Esophagus squamous epithelium (tissue), 5 donors: ENCODE measurements at regions not wholly inside any gene's neighbourhood (a gene's known extent, or its start where the extent isn't known, plus 50 kb on each side); places are given as distances from the start of the nearest gene placed in this dataset.

Experiments
- DNase-seq: peaks from one replicate; lab custom pipeline; 2025; lab: John Stamatoyannopoulos, UW
- H3K27ac ChIP-seq, 4 donors: fragments of 200-600 bp; sonication (generic); one replicate each; pipeline ENCODE4 v1.5.1; 2016 to 2019; ENCODE audit warnings: mild to moderate bottlenecking in 1 of 4
- H3K27me3 ChIP-seq, 4 donors: fragments of 200-600 bp; sonication (generic); 1 replicate in 3 of 4; 2 replicates in 1 of 4; pipeline versions ENCODE4 v1.5.1 to v1.6.0; 2017 to 2021; ENCODE audit warnings: antibody characterized with exemption in 1 of 4
- H3K36me3 ChIP-seq, 3 donors: fragments of 200-600 bp; sonication (generic); one replicate each; pipeline ENCODE4 v1.5.1; 2016 to 2019
- H3K4me1 ChIP-seq, 3 donors: fragments of 200-600 bp; sonication (generic); one replicate each; pipeline ENCODE4 v1.5.1; 2017 to 2019
- H3K4me3 ChIP-seq, 4 donors: fragments of 200-600 bp; sonication (generic); 1 replicate in 3 of 4; 2 replicates in 1 of 4; pipeline ENCODE4 v1.5.1; 2016 to 2019; ENCODE audit warnings: mild to moderate bottlenecking in 2 of 4, moderate library complexity in 1 of 4
- H3K9me3 ChIP-seq, 3 donors: fragments of 200-600 bp; sonication (generic); one replicate each; pipeline ENCODE4 v1.5.1; 2016 to 2019
- POLR2A ChIP-seq, 4 donors: fragments of 450-650 bp; IDR thresholded peaks; one replicate each; pipeline ENCODE4 v1.6.1; 2017; ENCODE audit warnings: antibody characterized with exemption in 4 of 4, mild to moderate bottlenecking in 4 of 4, moderate library complexity in 3 of 4
- WGBS, 2 donors: methylation state at CpG; one replicate each; pipeline ENCODE4 v1.1.5; 2018; 5-methylcytosine and 5-hydroxymethylcytosine counted together
- intact Hi-C: fragments of 100-400 bp; cut with DNase I; formaldehyde crosslinking; loops from one replicate; pipeline ENCODE4 v1.15.0; 2022
- TF ChIP-seq, protein P1 (sequence below), 6 experiments: fragments of 450-650 bp in 4 of 6; fragments of 200-600 bp in 2 of 6; sonication (generic) in 2 of 6; IDR thresholded peaks; one replicate each; pipeline ENCODE4 v1.5.1; 2016 to 2019; ENCODE audit warnings: antibody characterized with exemption in 6 of 6, mild to moderate bottlenecking in 4 of 6, moderate library complexity in 4 of 6
- donor health status: DM: yes; HTN: yes; CAD: no.

DNA sequence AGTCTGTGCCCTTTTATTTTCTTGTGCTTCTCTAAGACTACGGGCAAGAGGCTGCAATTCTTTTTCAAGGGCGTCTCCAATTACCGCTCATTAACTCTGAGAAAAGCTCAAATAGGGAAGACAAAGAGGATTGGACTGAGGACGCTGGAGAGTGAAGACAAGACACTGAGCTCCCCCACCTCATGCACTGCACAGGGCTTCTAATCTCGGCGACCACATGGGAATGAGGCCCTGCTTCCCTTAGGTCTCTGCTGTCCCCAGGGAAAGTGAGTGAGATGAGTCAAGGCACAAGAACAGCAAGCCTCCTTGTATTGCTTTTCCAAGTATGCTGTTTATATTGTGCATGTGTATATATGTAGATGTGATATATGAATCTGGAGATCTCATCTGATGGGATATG lies 392.2 kb upstream of the CFAP20DC start:
- no peak overlapping the region for H3K4me3 ChIP-seq
- intact Hi-C loops: no loop called here
- 76 to 78% methylated on average over 5 to 6 of the region's 6 CpGs for WGBS, 2 donors
- no peaks in the 10 kb centered on the region for H3K9me3 ChIP-seq
- no peaks in the 10 kb centered on the region for H3K27me3 ChIP-seq
- TF ChIP-seq, protein P1, sequence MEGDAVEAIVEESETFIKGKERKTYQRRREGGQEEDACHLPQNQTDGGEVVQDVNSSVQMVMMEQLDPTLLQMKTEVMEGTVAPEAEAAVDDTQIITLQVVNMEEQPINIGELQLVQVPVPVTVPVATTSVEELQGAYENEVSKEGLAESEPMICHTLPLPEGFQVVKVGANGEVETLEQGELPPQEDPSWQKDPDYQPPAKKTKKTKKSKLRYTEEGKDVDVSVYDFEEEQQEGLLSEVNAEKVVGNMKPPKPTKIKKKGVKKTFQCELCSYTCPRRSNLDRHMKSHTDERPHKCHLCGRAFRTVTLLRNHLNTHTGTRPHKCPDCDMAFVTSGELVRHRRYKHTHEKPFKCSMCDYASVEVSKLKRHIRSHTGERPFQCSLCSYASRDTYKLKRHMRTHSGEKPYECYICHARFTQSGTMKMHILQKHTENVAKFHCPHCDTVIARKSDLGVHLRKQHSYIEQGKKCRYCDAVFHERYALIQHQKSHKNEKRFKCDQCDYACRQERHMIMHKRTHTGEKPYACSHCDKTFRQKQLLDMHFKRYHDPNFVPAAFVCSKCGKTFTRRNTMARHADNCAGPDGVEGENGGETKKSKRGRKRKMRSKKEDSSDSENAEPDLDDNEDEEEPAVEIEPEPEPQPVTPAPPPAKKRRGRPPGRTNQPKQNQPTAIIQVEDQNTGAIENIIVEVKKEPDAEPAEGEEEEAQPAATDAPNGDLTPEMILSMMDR (IDR thresholded peaks at IDR 0.05): no peak
- no peak for TF ChIP-seq POLR2A (IDR thresholded peaks at IDR 0.05)
- peaks cover 0 to 13% (median 3%) of the 10 kb centered on the region in 3 donors for H3K4me1 ChIP-seq
- DNase-seq: no peak
- no peak overlapping the region for H3K27ac ChIP-seq
- no peaks in the 10 kb centered on the region for H3K36me3 ChIP-seq

DNA sequence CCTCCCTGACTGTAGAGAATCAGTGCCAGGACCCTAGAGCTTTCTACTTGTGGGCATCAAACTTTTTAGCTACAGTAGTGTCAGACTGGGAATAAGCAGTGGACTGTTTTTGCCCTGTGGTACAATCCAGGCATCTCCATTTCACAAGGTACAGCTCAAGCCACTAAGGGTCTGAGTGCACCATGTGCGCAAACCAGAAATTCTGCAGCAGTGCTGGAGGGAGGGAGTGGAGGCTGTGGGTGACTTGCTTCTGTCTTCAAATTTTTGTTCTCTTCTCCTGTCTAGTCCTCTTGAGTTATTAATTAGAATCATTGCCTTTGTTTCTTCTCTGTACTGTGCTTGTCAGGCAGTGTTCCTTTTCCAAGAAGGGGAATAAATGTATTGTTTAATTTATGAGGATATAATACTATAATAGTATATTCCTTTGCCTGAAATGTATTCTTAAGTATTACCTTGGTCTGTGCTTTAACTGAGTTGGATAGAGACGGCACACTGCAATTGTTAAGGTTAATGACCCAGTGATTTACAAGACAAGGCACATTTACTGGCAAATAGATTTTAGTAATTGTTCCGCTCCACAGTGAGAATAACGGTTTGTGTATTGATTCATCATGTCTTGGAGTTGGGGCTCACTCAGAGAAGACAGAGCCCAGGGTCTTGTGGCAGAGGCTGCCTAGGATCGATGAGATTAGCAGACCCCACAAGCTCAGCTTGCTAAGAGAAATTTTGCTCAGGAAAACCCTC lies 390.6 kb upstream of the CFAP20DC start:
- Histone ChIP-seq H3K4me1 (peaks cover 0 to 13% (median 3%) of the 10 kb centered on the region in 3 donors), H3K9me3 (no peaks in the 10 kb centered on the region), H3K27me3 (no peaks in the 10 kb centered on the region), H3K27ac (no peak overlapping the region), H3K4me3 (no peak overlapping the region), H3K36me3 (no peaks in the 10 kb centered on the region)
- 66 to 68% methylated on average over 5 of the region's 5 CpGs for WGBS, 2 donors
- TF ChIP-seq, protein P1 (IDR thresholded peaks at IDR 0.05): no peak
- no peak for TF ChIP-seq POLR2A (IDR thresholded peaks at IDR 0.05)
- DNase-seq: no peak
- intact Hi-C loops: no loop called here

DNA sequence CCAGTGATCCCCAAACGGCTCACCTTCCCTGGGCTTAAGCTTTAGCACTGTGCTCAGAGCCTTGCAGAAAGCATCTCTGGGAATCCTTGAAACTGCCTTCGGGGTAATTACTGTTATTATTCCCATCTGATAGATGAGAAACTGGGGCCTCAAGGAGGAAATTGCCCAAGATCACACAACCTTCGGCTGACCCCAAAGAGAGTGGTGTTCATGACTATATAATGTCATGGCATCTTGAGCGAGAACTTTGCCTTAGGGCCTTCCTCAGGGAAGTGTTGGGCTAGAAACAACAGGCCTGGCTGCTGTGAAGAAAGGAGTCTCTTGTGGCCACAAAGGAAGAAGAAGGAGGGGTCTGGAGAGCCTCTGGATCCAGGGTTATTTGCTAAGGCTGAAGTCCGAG lies 388.7 kb upstream of the CFAP20DC start:
- H3K4me3 ChIP-seq: no peak overlapping the region
- intact Hi-C loops: no loop called here
- H3K27me3 ChIP-seq: no peaks in the 10 kb centered on the region
- no peaks in the 10 kb centered on the region for H3K36me3 ChIP-seq
- no peak for DNase-seq
- WGBS, 2 donors: 72 to 77% methylated on average over 4 of the region's 5 CpGs
- no peak overlapping the region for H3K27ac ChIP-seq
- H3K9me3 ChIP-seq: no peaks in the 10 kb centered on the region
- TF ChIP-seq, protein P1 (IDR thresholded peaks at IDR 0.05): no peak
- TF ChIP-seq POLR2A (IDR thresholded peaks at IDR 0.05): no peak
- no peaks in the 10 kb centered on the region for H3K4me1 ChIP-seq

DNA sequence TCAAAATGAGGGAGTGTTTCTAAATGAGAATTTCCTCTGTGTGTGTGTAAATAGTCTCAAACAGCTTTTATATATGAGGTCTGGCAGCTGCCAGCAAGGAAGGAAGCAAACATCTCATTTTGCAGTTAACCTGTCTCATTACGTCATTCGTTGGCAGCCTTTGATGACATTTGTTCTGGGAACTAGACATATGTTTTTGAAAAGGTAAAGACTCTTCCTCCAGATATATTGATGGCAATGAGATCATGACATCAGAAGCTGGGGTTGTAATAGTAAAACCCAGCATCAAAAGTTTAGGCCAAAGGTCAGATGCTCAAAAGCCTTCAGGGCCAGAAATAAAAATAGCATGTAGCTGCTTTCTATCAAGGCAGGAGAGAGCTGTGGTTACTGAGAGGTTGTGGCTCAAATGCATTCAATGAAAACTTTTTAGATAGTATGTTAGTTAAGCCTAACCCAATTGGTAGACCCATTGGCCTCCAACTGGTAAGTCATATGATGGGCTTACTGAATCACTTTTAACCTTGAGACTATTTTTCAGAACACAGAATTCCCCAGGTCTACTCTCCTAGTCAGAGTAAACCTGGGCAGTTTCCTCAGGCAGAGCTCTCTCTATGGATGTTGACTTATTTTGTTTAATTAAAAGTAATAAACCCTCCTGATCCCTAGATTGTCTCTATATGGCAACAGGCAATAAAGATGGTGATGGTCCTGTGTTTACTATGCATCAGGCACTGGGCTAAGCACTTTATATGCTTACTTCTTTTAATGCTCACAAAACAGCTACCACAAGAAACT lies 386.5 kb upstream of the CFAP20DC start:
- no peaks in the 10 kb centered on the region for H3K27me3 ChIP-seq

More for the DNA sequence above, 386.5 kb upstream of the CFAP20DC start:
- no peak overlapping the region for H3K27ac ChIP-seq
- no peak for TF ChIP-seq POLR2A (IDR thresholded peaks at IDR 0.05)
- TF ChIP-seq, protein P1 (IDR thresholded peaks at IDR 0.05): no peak
- H3K4me3 ChIP-seq: no peak overlapping the region
- H3K4me1 ChIP-seq: no peaks in the 10 kb centered on the region
- no peaks in the 10 kb centered on the region for H3K36me3 ChIP-seq
- intact Hi-C loops: no loop called here
- no peak for DNase-seq
- no peaks in the 10 kb centered on the region for H3K9me3 ChIP-seq
- WGBS, 2 donors: 63 to 74% methylated on average over 2 of the region's 2 CpGs
